CD4-positive, alpha-beta T cell (primary cell): ENCODE measurements at regions not wholly inside any gene's neighbourhood (a gene's known extent, or its start where the extent isn't known, plus 50 kb on each side); places are given as distances from the start of the nearest gene placed in this dataset.

ENCODE experiments used
- ATAC-seq: fragments of 200-7000 bp; cut with Tn5 transposase; one replicate; pipeline ENCODE4 v1.10.0; 2022; ENCODE audit warnings: mild to moderate bottlenecking; ENCODE audit not compliant: poor library complexity
- CTCF ChIA-PET: fragments of 350-600 bp; sonication (Branson Sonifier 250); formaldehyde crosslinking; loops from one replicate; lab custom pipeline; 2021; ENCODE audit warnings: antibody characterized with exemption, inconsistent platforms; lab: Charles Lee
- POLR2A ChIA-PET: fragments of 350-600 bp; sonication (Branson Sonifier 250); formaldehyde crosslinking; loops from one replicate; lab custom pipeline; 2021; ENCODE audit warnings: antibody characterized with exemption, inconsistent platforms; lab: Charles Lee
- DNase-seq, 14 experiments: peaks; one replicate each; pipeline ENCODE4 v3.0.0-alpha.2; 2013 to 2020; ENCODE audit warnings: mixed read lengths in 2 of 14
- H3K27ac ChIP-seq, 2 donors: one replicate each; pipeline versions ENCODE4 v1.5.1 to v1.7.0; 2013; ENCODE audit warnings: low read length in 2 of 2, low read depth in 1 of 2, mild to moderate bottlenecking in 1 of 2
- H3K27me3 ChIP-seq, 2 experiments: 1 replicate in 1 of 2; 2 replicates in 1 of 2; pipeline versions ENCODE4 v1.6.1 to v1.7.0; 2013; ENCODE audit warnings: low read length in 2 of 2, control low read depth in 1 of 2, mild to moderate bottlenecking in 1 of 2, moderate library complexity in 1 of 2; ENCODE audit not compliant: insufficient read depth in 2 of 2, control insufficient read depth in 1 of 2
- H3K36me3 ChIP-seq: one replicate; pipeline ENCODE4 v1.6.1; 2013; ENCODE audit warnings: low read length, control low read depth; ENCODE audit not compliant: insufficient read depth
- H3K4me1 ChIP-seq: one replicate; pipeline ENCODE4 v1.6.1; 2013; ENCODE audit warnings: low read length, control low read depth; ENCODE audit not compliant: insufficient read depth
- H3K4me3 ChIP-seq: one replicate; pipeline ENCODE4 v1.5.1; 2013; ENCODE audit warnings: mild to moderate bottlenecking, low read length, moderate library complexity
- H3K9me3 ChIP-seq, 2 experiments: 1 replicate in 1 of 2; 2 replicates in 1 of 2; pipeline versions ENCODE4 v1.6.1 to v1.7.0; 2013; ENCODE audit warnings: low read length in 2 of 2, mild to moderate bottlenecking in 2 of 2, control low read depth in 1 of 2, moderate library complexity in 1 of 2; ENCODE audit not compliant: control insufficient read depth in 1 of 2, insufficient read depth in 1 of 2
- H3K27ac Mint-ChIP-seq: one replicate; pipeline ENCODE4 v1.8.0; 2020; ENCODE audit warnings: mixed read lengths
- H3K27me3 Mint-ChIP-seq: one replicate; pipeline ENCODE4 v1.8.0; 2021; ENCODE audit warnings: mixed read lengths
- H3K36me3 Mint-ChIP-seq: one replicate; pipeline ENCODE4 v1.8.0; 2021; ENCODE audit warnings: low read depth, mixed read lengths
- H3K4me1 Mint-ChIP-seq: one replicate; pipeline ENCODE4 v1.8.0; 2021; ENCODE audit warnings: low read depth, mixed read lengths
- H3K4me3 Mint-ChIP-seq: one replicate; pipeline ENCODE4 v1.8.0; 2020; ENCODE audit warnings: mild to moderate bottlenecking, mixed read lengths
- H3K9me3 Mint-ChIP-seq: one replicate; pipeline ENCODE4 v1.8.0; 2020; ENCODE audit warnings: mixed read lengths
- intact Hi-C, 2 experiments: fragments of 100-400 bp; cut with DNase I in 1 of 2; cut with micrococcal nuclease in 1 of 2; formaldehyde crosslinking; loops; one replicate each; pipeline versions ENCODE4 v1.15.1 to v1.9.0; 2023 to 2025; cut with DNase I, micrococcal nuclease
- TF ChIP-seq, protein P1 (sequence below): fragments of 200-600 bp; IDR thresholded peaks from one replicate; pipeline ENCODE4 v1.8.0; 2022; ENCODE audit warnings: antibody characterized with exemption, mild to moderate bottlenecking

GRCh38 chr4:19399001-19399400 lies 852.7 kb upstream of the SLIT2 start:
- no peaks in the 10 kb centered on the region for H3K4me1 ChIP-seq
- ATAC-seq = no peak
- TF ChIP-seq, protein P1, sequence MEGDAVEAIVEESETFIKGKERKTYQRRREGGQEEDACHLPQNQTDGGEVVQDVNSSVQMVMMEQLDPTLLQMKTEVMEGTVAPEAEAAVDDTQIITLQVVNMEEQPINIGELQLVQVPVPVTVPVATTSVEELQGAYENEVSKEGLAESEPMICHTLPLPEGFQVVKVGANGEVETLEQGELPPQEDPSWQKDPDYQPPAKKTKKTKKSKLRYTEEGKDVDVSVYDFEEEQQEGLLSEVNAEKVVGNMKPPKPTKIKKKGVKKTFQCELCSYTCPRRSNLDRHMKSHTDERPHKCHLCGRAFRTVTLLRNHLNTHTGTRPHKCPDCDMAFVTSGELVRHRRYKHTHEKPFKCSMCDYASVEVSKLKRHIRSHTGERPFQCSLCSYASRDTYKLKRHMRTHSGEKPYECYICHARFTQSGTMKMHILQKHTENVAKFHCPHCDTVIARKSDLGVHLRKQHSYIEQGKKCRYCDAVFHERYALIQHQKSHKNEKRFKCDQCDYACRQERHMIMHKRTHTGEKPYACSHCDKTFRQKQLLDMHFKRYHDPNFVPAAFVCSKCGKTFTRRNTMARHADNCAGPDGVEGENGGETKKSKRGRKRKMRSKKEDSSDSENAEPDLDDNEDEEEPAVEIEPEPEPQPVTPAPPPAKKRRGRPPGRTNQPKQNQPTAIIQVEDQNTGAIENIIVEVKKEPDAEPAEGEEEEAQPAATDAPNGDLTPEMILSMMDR = no peak
- Mint-ChIP-seq H3K4me1 (no peaks in the 10 kb centered on the region), H3K4me3 (no peak overlapping the region), H3K36me3 (no peaks in the 10 kb centered on the region), H3K27me3 (no peaks in the 10 kb centered on the region), H3K9me3 (no peaks in the 10 kb centered on the region), H3K27ac (no peak overlapping the region)
- no peaks in the 10 kb centered on the region for H3K9me3 ChIP-seq
- no peak overlapping the region for H3K4me3 ChIP-seq
- intact Hi-C loops = no loop called here
- H3K27ac ChIP-seq = no peak overlapping the region
- no peaks in the 10 kb centered on the region for H3K27me3 ChIP-seq
- no peaks in the 10 kb centered on the region for H3K36me3 ChIP-seq
- POLR2A ChIA-PET = no interaction called here
- no peak for DNase-seq
- CTCF ChIA-PET = no interaction called here

DNA sequence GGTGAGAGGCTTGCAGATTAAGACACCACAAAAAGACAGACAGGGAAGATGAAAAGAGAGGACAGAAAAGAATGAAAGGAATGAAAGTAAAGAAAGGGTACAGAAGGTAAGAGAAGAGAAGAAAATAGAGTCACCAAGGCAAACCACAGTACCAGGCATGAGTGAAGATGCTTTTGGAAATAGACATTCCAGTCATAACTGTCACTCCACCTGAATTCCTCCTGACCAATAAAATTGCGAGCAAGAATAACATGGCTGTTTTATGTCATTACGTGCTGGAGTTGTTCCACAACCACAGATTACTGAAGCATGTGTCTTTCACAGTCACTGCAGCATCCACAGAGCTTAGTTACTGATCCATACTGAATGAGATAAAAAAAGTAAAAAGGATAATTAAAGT lies 864.9 kb upstream of the SLIT2 start:
- Mint-ChIP-seq H3K9me3 (peaks cover 15% of the 10 kb centered on the region), H3K27ac (no peak overlapping the region), H3K4me3 (no peak overlapping the region), H3K4me1 (no peaks in the 10 kb centered on the region), H3K27me3 (no peaks in the 10 kb centered on the region), H3K36me3 (no peaks in the 10 kb centered on the region)
- H3K27ac ChIP-seq = no peak overlapping the region
- POLR2A ChIA-PET = no interaction called here
- H3K4me3 ChIP-seq = no peak overlapping the region
- CTCF ChIA-PET = no interaction called here
- H3K27me3 ChIP-seq = no peaks in the 10 kb centered on the region
- TF ChIP-seq, protein P1 = no peak
- H3K36me3 ChIP-seq = no peaks in the 10 kb centered on the region
- peaks cover 3 to 6% of the 10 kb centered on the region in 2 experiments for H3K9me3 ChIP-seq
- H3K4me1 ChIP-seq = no peaks in the 10 kb centered on the region
- intact Hi-C loops = no loop called here
- DNase-seq (no peak), ATAC-seq (no peak)

DNA sequence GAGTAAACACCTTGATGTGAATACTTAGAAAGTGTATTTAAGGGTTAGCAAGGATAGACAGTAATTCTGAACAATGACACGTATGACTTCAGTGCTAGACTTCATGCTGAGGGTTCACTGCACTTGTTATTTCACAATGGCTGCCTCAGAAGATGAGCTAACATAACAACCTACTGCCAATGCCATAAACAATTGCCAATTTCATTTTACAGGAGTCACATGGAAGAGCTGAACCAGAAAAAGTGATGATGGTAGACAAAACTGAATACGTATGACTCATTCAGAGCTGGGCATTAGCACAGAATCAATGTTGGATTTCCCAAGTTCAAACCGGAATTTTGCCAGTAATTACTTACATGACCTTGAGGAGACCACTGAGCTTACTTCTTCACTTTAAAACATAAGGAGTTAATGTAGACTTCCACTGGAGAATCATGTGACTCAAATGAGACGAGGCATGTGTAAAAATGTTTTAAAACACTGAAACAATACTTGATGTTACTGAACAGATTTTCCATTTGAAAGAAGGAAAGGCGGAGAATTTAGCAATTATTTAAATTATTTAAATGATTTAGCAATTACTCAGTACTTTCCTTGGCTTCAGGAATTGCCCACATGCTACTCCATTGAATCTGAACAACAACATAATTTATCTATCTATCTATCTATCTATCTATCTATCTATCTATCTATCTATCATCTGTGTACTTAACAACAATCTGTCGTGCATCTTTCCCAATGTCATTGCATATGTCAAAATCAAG lies 868.5 kb upstream of the SLIT2 start:
- ATAC-seq (no peak), DNase-seq (no peak)
- intact Hi-C loops = no loop called here
- ChIA-PET POLR2A (no interaction called here), CTCF (no interaction called here)
- Histone ChIP-seq H3K4me3 (no peak overlapping the region), H3K27ac (no peak overlapping the region), H3K36me3 (no peaks in the 10 kb centered on the region), H3K4me1 (no peaks in the 10 kb centered on the region), H3K27me3 (no peaks in the 10 kb centered on the region), H3K9me3 (peaks cover 3 to 6% of the 10 kb centered on the region in 2 experiments)
- H3K36me3 Mint-ChIP-seq = no peaks in the 10 kb centered on the region
- H3K4me1 Mint-ChIP-seq = no peaks in the 10 kb centered on the region
- H3K4me3 Mint-ChIP-seq = no peak overlapping the region
- TF ChIP-seq, protein P1 = no peak
- peaks cover 16% of the 10 kb centered on the region for H3K9me3 Mint-ChIP-seq
- H3K27ac Mint-ChIP-seq = no peak overlapping the region
- H3K27me3 Mint-ChIP-seq = no peaks in the 10 kb centered on the region
